Fibroblast of pulmonary artery (primary cell): ENCODE measurements at regions not wholly inside any gene's neighbourhood (a gene's known extent, or its start where the extent isn't known, plus 50 kb on each side); places are given as distances from the start of the nearest gene placed in this dataset.

Experiments used
- DNase-seq: peaks from one replicate; pipeline ENCODE4 v3.0.0-alpha.2; 2010; ENCODE audit warnings: low read depth
- H3K4me3 ChIP-seq: replicated peaks from 2 replicates; pipeline ENCODE4 v1.5.1; 2011; ENCODE audit warnings: low read depth, mild to moderate bottlenecking, control low read depth, low read length, moderate library complexity
- CTCF ChIP-seq: IDR thresholded peaks from 2 replicates; pipeline ENCODE4 v1.5.1; 2011; ENCODE audit warnings: mild to moderate bottlenecking, control low read depth, low read length, inconsistent platforms; ENCODE audit errors: missing control alignments

DNA sequence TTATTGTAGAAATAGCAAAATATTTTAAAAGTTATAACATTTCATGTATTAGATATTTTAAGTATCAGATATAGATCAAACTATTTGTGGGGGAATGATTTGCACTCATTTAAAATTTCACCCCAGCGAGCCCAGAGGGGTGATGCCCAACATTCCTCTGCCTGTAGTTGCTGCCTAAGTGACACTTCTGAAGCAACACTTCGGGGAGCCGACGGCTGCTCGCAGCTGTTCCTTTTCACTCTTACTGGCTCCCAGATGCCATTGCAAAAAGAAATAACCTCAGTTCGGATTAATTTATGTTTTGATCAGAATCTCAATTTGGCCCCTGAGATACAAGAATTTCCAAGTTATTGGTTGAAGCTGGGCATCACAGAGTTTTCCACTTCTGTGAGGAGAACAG is 603.8 kb downstream of the PLCL1 start:
- no peak for DNase-seq
- TF ChIP-seq CTCF = no peak
- H3K4me3 ChIP-seq = no peak overlapping the region

GRCh38 chr2:198405311-198405710 is 600.9 kb downstream of the PLCL1 start:
- TF ChIP-seq CTCF = no peak
- no peak overlapping the region for H3K4me3 ChIP-seq
- no peak for DNase-seq

- TF ChIP-seq CTCF = no peak
- no peak for DNase-seq
- no peak overlapping the region for H3K4me3 ChIP-seq
These were observed 597.3 kb downstream of the PLCL1 start for GRCh38 chr2:198401644-198402043.

- DNase-seq = no peak
- no peak overlapping the region for H3K4me3 ChIP-seq
- no peak for TF ChIP-seq CTCF
These were observed 596.6 kb downstream of the PLCL1 start for GRCh38 chr2:198400999-198401398.

- H3K4me3 ChIP-seq = no peak overlapping the region
- no peak for TF ChIP-seq CTCF
- no peak for DNase-seq
These were observed 589.8 kb downstream of the PLCL1 start for GRCh38 chr2:198394208-198394607.

DNA sequence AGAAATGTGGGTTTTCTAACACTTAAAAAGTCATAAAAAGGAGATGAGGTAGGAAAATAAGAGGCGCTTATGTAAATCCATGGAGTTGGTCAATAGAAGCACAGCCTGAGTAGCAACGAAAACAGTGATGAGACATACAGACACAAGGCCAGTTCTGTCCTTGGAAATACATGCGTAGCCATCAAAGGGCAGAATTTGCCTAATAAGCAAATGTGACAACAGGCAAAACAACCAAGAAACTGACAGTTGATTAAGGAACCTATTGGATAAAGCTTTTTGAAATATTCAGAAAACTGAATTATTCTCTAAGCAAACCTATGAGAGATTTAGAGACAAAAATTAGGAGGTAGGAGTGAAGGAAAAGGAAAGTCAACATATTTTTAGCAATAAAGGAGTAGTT is 586.3 kb downstream of the PLCL1 start:
- no peak overlapping the region for H3K4me3 ChIP-seq
- no peak for DNase-seq
- TF ChIP-seq CTCF = no peak

DNA sequence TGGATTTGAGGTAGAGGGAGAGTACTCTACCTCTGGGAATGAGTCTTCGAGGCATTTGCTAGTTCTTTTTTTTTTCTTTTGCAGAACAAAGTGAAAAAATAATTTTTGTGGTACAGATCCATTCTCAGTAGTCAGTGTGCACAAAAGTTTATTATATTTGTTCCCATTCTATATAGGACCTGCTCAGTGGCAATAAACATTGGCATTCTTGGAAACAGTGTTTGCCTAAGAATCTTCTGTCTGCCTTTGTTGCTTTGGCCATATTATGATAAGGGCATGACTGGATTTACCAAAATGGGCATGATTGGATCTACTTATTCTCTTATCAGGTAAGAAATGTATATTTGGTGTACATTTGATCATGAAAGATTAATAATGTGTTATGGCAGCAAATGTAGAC is 583.3 kb downstream of the PLCL1 start:
- no peak overlapping the region for H3K4me3 ChIP-seq
- no peak for TF ChIP-seq CTCF
- no peak for DNase-seq
